NB4 (cell line): ENCODE measurements at regions not wholly inside any gene's neighbourhood (a gene's known extent, or its start where the extent isn't known, plus 50 kb on each side); places are given as distances from the start of the nearest gene placed in this dataset.

Experiments
- CTCF ChIP-seq: IDR thresholded peaks from one replicate; pipeline ENCODE4 v1.5.1; 2012; ENCODE audit warnings: low read depth, low read length
- POLR2A ChIP-seq: IDR thresholded peaks from 2 replicates; pipeline ENCODE4 v1.6.1; 2011; ENCODE audit warnings: mild to moderate bottlenecking; ENCODE audit not compliant: insufficient read length; ENCODE audit errors: extremely low read depth
- TF ChIP-seq, protein P1 (sequence below): IDR thresholded peaks from 2 replicates; pipeline ENCODE4 v1.6.1; 2011; ENCODE audit warnings: low read depth, low read length

DNA sequence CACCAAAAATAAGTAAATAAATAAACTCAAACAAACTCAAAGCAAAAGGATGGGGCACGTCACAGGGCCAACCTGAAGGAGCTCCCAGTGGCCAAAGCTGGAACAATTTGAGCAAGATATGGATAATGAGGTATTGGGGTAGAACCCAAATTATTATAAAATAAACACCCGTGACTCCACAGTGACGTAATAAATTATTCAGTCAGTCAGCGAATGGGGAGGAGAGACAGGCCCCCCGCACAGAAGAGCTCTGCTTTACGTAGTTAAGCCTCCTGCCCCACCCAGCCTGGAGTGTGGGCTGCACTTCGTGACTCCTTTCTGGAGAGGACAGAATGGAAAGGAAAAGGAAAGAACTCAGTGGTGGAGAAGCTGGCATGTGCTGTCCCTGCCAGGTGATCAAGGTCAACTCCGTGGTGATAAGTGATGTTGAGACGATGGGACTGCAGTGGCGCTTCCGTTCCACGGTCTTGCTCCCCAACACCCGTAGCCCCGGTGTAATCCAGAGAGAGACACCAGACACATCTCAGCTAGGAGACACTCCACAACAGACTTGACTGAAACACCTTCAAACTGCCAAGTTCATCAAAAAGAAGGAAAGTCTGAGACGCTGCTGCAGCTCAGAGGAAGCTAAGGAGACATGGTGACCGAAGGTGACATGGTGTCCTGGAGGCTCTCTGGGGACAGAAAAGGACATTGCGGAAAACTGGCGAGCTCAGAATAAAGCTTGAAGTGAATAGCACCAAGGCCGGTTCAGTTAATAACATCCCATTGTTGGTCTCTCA, 83.3 kb upstream of the COL5A1 start:
- TF ChIP-seq CTCF: no peak
- no peak for TF ChIP-seq POLR2A
- TF ChIP-seq, protein P1, sequence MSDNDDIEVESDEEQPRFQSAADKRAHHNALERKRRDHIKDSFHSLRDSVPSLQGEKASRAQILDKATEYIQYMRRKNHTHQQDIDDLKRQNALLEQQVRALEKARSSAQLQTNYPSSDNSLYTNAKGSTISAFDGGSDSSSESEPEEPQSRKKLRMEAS: no peak
